ENCODE measurements at regions not wholly inside any gene's neighbourhood (a gene's known extent, or its start where the extent isn't known, plus 50 kb on each side); places are given as distances from the start of the nearest gene placed in this dataset.

DNA sequence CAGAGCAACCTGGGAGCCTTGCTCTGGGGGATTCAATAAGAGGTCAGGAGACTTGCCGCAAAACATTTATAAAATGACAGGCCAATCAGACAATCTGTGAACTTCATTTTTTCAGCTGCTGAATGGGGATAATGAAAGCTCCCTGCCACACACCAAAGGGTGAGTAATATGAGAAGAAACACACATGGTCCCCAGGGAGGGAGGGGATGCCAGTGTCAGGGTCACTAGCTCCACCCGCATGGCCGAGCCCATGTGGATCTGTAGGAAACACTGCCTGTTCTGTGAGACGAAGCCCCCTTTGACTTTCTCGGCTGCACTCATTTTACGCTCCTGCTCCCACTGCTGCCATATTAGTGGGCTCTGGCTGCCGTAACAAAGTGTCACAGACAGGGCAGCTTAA is 521.0 kb upstream of the RAB6C start:
- H3K36me3 ChIP-seq, result no peaks in the 10 kb centered on the region
- 75% methylated on average over 4 of the region's 7 CpGs; no CpG with 5 or more reads in 1 of the 2 donors for WGBS, 2 donors (ENCODE audit: low coverage in 1 of 2)
- no peaks in the 10 kb centered on the region for H3K9me3 ChIP-seq
- TF ChIP-seq, protein P1, sequence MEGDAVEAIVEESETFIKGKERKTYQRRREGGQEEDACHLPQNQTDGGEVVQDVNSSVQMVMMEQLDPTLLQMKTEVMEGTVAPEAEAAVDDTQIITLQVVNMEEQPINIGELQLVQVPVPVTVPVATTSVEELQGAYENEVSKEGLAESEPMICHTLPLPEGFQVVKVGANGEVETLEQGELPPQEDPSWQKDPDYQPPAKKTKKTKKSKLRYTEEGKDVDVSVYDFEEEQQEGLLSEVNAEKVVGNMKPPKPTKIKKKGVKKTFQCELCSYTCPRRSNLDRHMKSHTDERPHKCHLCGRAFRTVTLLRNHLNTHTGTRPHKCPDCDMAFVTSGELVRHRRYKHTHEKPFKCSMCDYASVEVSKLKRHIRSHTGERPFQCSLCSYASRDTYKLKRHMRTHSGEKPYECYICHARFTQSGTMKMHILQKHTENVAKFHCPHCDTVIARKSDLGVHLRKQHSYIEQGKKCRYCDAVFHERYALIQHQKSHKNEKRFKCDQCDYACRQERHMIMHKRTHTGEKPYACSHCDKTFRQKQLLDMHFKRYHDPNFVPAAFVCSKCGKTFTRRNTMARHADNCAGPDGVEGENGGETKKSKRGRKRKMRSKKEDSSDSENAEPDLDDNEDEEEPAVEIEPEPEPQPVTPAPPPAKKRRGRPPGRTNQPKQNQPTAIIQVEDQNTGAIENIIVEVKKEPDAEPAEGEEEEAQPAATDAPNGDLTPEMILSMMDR (IDR thresholded peaks at IDR 0.05), result no peak
- no peak for TF ChIP-seq EP300 (IDR thresholded peaks at IDR 0.05)
- TF ChIP-seq POLR2AphosphoS5 (IDR thresholded peaks at IDR 0.05), result no peak
- TF ChIP-seq POLR2A (IDR thresholded peaks at IDR 0.05), result no peak
- no peaks in the 10 kb centered on the region for H3K4me1 ChIP-seq
- no peak overlapping the region for H3K27ac ChIP-seq
- H3K4me3 ChIP-seq, result no peak overlapping the region
- ATAC-seq, result no peak
- H3K27me3 ChIP-seq, result no peaks in the 10 kb centered on the region

DNA sequence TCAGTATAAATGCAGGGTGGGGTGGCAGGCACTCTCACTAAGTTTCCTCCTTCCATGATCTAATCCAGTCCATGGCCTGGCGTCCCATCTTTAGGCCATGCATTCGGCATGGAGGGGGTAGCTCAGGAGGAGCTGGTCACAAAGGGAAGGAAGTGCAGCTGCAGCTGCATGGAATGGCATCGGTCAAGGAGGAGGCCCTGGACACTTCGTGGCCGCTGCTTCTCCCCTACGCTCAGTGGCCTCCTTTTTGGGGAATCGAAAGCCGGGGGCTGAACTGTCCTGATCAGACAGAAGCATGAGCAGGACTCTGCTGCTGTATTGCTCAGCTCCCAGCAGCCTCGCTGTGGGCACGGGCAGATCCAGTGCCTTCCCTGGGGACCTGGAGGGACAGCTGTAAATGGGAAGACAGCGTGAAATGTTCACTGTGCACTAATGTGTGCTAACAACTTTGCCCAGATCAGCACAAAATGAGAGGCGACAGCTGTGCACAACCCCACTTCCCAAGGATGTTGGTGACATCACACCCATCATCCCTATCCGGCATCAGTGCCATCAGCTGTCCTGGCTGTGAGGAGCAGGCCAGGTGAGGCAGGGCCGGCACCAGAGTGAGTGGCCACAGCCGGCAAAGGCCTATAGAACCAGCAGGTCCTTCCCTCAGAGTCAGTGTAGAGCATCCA is 520.1 kb upstream of the RAB6C start:
- H3K4me1 ChIP-seq, result no peaks in the 10 kb centered on the region
- no peak overlapping the region for H3K4me3 ChIP-seq
- no peaks in the 10 kb centered on the region for H3K9me3 ChIP-seq
- no peaks in the 10 kb centered on the region for H3K27me3 ChIP-seq
- no peak for TF ChIP-seq EP300 (IDR thresholded peaks at IDR 0.05)
- TF ChIP-seq, protein P1 (IDR thresholded peaks at IDR 0.05), result no peak
- TF ChIP-seq POLR2A (IDR thresholded peaks at IDR 0.05), result no peak
- TF ChIP-seq POLR2AphosphoS5 (IDR thresholded peaks at IDR 0.05), result no peak
- 81% methylated on average over 8 of the region's 15 CpGs; no CpG with 5 or more reads in 1 of the 2 donors for WGBS, 2 donors (ENCODE audit: low coverage in 1 of 2)
- H3K27ac ChIP-seq, result no peak overlapping the region
- ATAC-seq, result no peak
- H3K36me3 ChIP-seq, result no peaks in the 10 kb centered on the region

DNA sequence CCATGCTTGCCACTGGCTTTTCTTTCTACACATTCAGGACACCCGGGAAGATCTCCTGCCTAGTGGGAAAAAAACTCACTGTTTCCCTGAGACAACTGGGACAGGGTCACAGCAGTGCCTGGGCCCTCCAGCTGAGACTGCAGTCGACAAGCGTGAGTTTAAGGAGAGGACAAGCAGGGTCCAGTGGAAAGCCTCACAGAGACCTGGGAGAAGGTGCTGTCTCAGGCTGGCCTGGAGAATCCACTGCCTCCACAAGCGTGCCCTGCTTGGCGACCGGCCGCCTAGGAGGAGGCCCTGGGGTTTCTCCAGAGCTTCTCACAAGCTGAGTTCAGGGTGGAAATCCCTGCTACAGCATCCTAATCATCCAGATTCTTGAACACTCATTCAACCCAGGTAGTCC is 519.6 kb upstream of the RAB6C start:
- Histone ChIP-seq H3K27me3 (no peaks in the 10 kb centered on the region), H3K27ac (no peak overlapping the region), H3K9me3 (no peaks in the 10 kb centered on the region), H3K4me1 (no peaks in the 10 kb centered on the region), H3K36me3 (no peaks in the 10 kb centered on the region), H3K4me3 (no peak overlapping the region)
- 91 to 92% methylated on average over 4 of the region's 7 CpGs for WGBS, 2 donors (ENCODE audit: low coverage in 1 of 2)
- ATAC-seq, result no peak
- TF ChIP-seq POLR2AphosphoS5 (IDR thresholded peaks at IDR 0.05) (no peak), EP300 (IDR thresholded peaks at IDR 0.05) (no peak), POLR2A (IDR thresholded peaks at IDR 0.05) (no peak)
- TF ChIP-seq, protein P1 (IDR thresholded peaks at IDR 0.05), result no peak

DNA sequence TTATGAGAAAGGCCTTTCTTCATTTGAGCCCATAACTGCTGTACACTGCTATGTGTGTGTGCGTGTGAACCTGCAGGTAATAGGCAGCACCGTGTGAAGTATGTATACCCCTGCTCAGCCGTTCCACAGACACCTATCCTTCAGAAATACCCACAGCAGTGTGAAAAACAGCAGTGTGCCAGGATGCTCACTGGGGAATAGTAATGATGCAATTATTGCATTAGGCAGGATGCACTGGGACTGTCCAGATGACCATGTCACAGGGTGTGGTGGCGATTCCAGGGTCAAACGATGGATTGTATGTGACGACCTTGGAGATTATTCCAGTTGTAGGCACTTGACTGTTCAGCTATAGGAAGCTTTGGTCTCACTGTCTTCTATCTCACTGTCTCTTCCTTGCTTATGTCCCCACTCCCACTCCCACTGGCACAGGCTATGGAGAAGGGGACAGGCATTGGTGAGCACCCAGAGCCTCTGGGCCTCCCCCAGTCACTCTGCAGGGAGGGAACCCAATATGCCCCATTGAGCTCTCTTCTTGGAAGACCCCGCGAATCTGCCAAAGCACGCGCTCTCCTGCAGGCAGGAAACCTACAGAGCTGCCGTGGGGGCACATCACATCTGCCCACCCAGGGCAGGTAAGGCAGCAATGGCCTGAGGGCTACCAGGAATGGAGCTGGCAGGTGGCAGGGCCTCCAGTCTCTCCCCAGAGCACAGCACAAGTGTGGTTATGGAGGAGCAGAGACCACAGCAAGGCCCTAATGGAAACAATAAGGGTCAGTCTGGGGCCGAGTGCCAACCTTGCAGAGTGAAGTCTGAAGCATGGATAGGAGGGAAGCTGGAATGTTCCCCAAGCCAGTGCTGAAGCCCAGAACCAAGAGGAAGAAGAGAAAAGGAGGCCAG is 518.9 kb upstream of the RAB6C start:
- Histone ChIP-seq H3K4me1 (no peaks in the 10 kb centered on the region), H3K36me3 (no peaks in the 10 kb centered on the region), H3K27ac (no peak overlapping the region), H3K4me3 (no peak overlapping the region), H3K9me3 (no peaks in the 10 kb centered on the region), H3K27me3 (no peaks in the 10 kb centered on the region)
- 60 to 96% methylated on average over 1 to 4 of the region's 12 CpGs for WGBS, 2 donors (ENCODE audit: low coverage in 1 of 2)
- TF ChIP-seq EP300 (IDR thresholded peaks at IDR 0.05), result no peak
- no peak for TF ChIP-seq POLR2AphosphoS5 (IDR thresholded peaks at IDR 0.05)
- TF ChIP-seq, protein P1 (IDR thresholded peaks at IDR 0.05), result no peak
- TF ChIP-seq POLR2A (IDR thresholded peaks at IDR 0.05), result no peak
- no peak for ATAC-seq

Data from gastroesophageal sphincter (tissue), 4 donors.